Stomach (tissue), 8 donors: ENCODE measurements at regions not wholly inside any gene's neighbourhood (a gene's known extent, or its start where the extent isn't known, plus 50 kb on each side); places are given as distances from the start of the nearest gene placed in this dataset.

Experiments used
- DNase-seq, 2 donors: peaks; one replicate each; pipeline versions ENCODE4 v3.0.0 to v3.0.0-alpha.2; 2013 to 2019
- H3K27ac ChIP-seq, 5 donors: fragments of 200-600 bp in 4 of 5; sonication (generic) in 4 of 5; one replicate each; pipeline ENCODE4 v1.5.1; 2013 to 2019; ENCODE audit warnings: mild to moderate bottlenecking in 1 of 5, moderate library complexity in 1 of 5
- H3K27me3 ChIP-seq, 3 donors: fragments of 200-600 bp; sonication (generic); one replicate each; pipeline ENCODE4 v1.5.1; 2017 to 2019; ENCODE audit warnings: mixed run types in 1 of 3
- H3K36me3 ChIP-seq, 4 donors: fragments of 200-600 bp; sonication (generic); 1 replicate in 3 of 4; 2 replicates in 1 of 4; pipeline ENCODE4 v1.5.1; 2016 to 2019
- H3K4me1 ChIP-seq, 4 donors: fragments of 200-600 bp; sonication (generic); one replicate each; pipeline ENCODE4 v1.5.1; 2016 to 2019
- H3K4me3 ChIP-seq, 4 donors: fragments of 200-600 bp; sonication (generic) in 3 of 4; one replicate each; pipeline ENCODE4 v1.5.1; 2016 to 2019; ENCODE audit warnings: mild to moderate bottlenecking in 1 of 4
- H3K9me3 ChIP-seq, 4 donors: fragments of 200-600 bp; sonication (generic); one replicate each; pipeline ENCODE4 v1.5.1; 2016 to 2019
- CTCF ChIP-seq, 7 experiments: fragments of 450-650 bp in 4 of 7; fragments of 200-600 bp in 3 of 7; sonication (generic) in 3 of 7; IDR thresholded peaks; one replicate each; pipeline ENCODE4 v1.5.1; 2016 to 2019; ENCODE audit warnings: antibody characterized with exemption in 7 of 7, control low read depth in 2 of 7, mild to moderate bottlenecking in 1 of 7
- EP300 ChIP-seq: sonication (generic); formaldehyde crosslinking; IDR thresholded peaks from one replicate; pipeline ENCODE4 v1.6.1; 2017; ENCODE audit warnings: antibody characterized with exemption
- POLR2A ChIP-seq, 4 donors: fragments of 450-650 bp; IDR thresholded peaks; one replicate each; pipeline ENCODE4 v1.6.1; 2016; ENCODE audit warnings: antibody characterized with exemption in 4 of 4, control low read depth in 2 of 4, mild to moderate bottlenecking in 1 of 4, moderate library complexity in 1 of 4
- POLR2AphosphoS5 ChIP-seq, 3 donors: sonication (generic); formaldehyde crosslinking; IDR thresholded peaks; one replicate each; pipeline ENCODE4 v1.6.1; 2016; ENCODE audit warnings: antibody characterized with exemption in 3 of 3
- WGBS, 5 donors: extraction: QIAGEN DNeasy Blood & Tissue Kit in 3 of 5; methylation state at CpG; one replicate each; pipeline versions ENCODE4 v1.1.5 to v1.1.7; 2013 to 2018; 5-methylcytosine and 5-hydroxymethylcytosine counted together
- intact Hi-C: fragments of 100-400 bp; cut with DNase I; formaldehyde crosslinking; loops from one replicate; pipeline ENCODE4 v1.15.1; 2023; ENCODE audit warnings: low total_unique reads
- donor health status: healthy with polysubstance abuse.
- donor health status: Bipolar disorder and iron deficiency.
- donor health status: healthy.

GRCh38 chr7:118745927-118746326 lies 521.4 kb downstream of the ANKRD7 start:
- no peaks in the 10 kb centered on the region for H3K4me1 ChIP-seq
- no peak overlapping the region for H3K4me3 ChIP-seq
- H3K27me3 ChIP-seq, result no peaks in the 10 kb centered on the region
- no peaks in the 10 kb centered on the region for H3K36me3 ChIP-seq
- no peak for TF ChIP-seq POLR2A (IDR thresholded peaks at IDR 0.05)
- TF ChIP-seq CTCF (IDR thresholded peaks at IDR 0.05), result no peak
- TF ChIP-seq EP300, result no peak
- no peak for TF ChIP-seq POLR2AphosphoS5 (IDR thresholded peaks at IDR 0.05)
- intact Hi-C loops, result no loop called here
- DNase-seq, result no peak
- WGBS, 5 donors, result 13 to 24% (median 17%) methylated on average over 1 of the region's 1 CpG
- H3K9me3 ChIP-seq, result no peaks in the 10 kb centered on the region
- no peak overlapping the region for H3K27ac ChIP-seq

- Histone ChIP-seq H3K9me3 (no peaks in the 10 kb centered on the region), H3K27ac (no peak overlapping the region), H3K4me3 (no peak overlapping the region), H3K36me3 (no peaks in the 10 kb centered on the region), H3K4me1 (no peaks in the 10 kb centered on the region), H3K27me3 (no peaks in the 10 kb centered on the region)
- TF ChIP-seq POLR2A (IDR thresholded peaks at IDR 0.05) (no peak), EP300 (no peak), POLR2AphosphoS5 (IDR thresholded peaks at IDR 0.05) (no peak), CTCF (IDR thresholded peaks at IDR 0.05) (no peak)
- intact Hi-C loops, result no loop called here
- no peak for DNase-seq
Observed at GRCh38 chr7:118747473-118747872, 523.0 kb downstream of the ANKRD7 start.

GRCh38 chr7:118753479-118753878 lies 529.0 kb downstream of the ANKRD7 start:
- H3K27me3 ChIP-seq, result no peaks in the 10 kb centered on the region
- no peak for TF ChIP-seq POLR2A (IDR thresholded peaks at IDR 0.05)
- no peak for TF ChIP-seq POLR2AphosphoS5 (IDR thresholded peaks at IDR 0.05)
- no peak for TF ChIP-seq CTCF (IDR thresholded peaks at IDR 0.05)
- TF ChIP-seq EP300, result no peak
- no peaks in the 10 kb centered on the region for H3K9me3 ChIP-seq
- H3K27ac ChIP-seq, result no peak overlapping the region
- 86 to 98% (median 94%) methylated on average over 1 of the region's 1 CpG for WGBS, 5 donors
- DNase-seq, result no peak
- H3K4me3 ChIP-seq, result no peak overlapping the region
- H3K4me1 ChIP-seq, result no peaks in the 10 kb centered on the region
- H3K36me3 ChIP-seq, result no peaks in the 10 kb centered on the region
- intact Hi-C loops, result no loop called here

GRCh38 chr7:118754608-118755007 lies 530.1 kb downstream of the ANKRD7 start:
- intact Hi-C loops, result no loop called here
- H3K36me3 ChIP-seq, result no peaks in the 10 kb centered on the region
- DNase-seq, result no peak
- H3K27ac ChIP-seq, result no peak overlapping the region
- no peak for TF ChIP-seq CTCF (IDR thresholded peaks at IDR 0.05)
- no peak for TF ChIP-seq POLR2A (IDR thresholded peaks at IDR 0.05)
- no peak for TF ChIP-seq POLR2AphosphoS5 (IDR thresholded peaks at IDR 0.05)
- TF ChIP-seq EP300, result no peak
- no peaks in the 10 kb centered on the region for H3K4me1 ChIP-seq
- no peaks in the 10 kb centered on the region for H3K27me3 ChIP-seq
- no peak overlapping the region for H3K4me3 ChIP-seq
- no peaks in the 10 kb centered on the region for H3K9me3 ChIP-seq
- WGBS, 5 donors, result 67 to 74% (median 68%) methylated on average over 3 of the region's 3 CpGs
